IgD-negative memory B cell (primary cell): ENCODE measurements at regions not wholly inside any gene's neighbourhood (a gene's known extent, or its start where the extent isn't known, plus 50 kb on each side); places are given as distances from the start of the nearest gene placed in this dataset.
"Not testable (repeated sequence)": the region's sequence is repeated elsewhere in the genome, so short reads cannot be mapped to it uniquely, and the experiment has no call there.

Source experiments
- H3K27ac Mint-ChIP-seq, 3 donors: one replicate each; pipeline ENCODE4 v1.8.0; 2020 to 2022; ENCODE audit warnings: mild to moderate bottlenecking in 3 of 3, mixed read lengths in 3 of 3, moderate library complexity in 1 of 3
- H3K27me3 Mint-ChIP-seq: one replicate; pipeline ENCODE4 v1.8.0; 2021; ENCODE audit warnings: mixed read lengths
- H3K36me3 Mint-ChIP-seq: one replicate; pipeline ENCODE4 v1.8.0; 2020; ENCODE audit warnings: mild to moderate bottlenecking, mixed read lengths
- H3K4me1 Mint-ChIP-seq, 3 donors: one replicate each; pipeline ENCODE4 v1.8.0; 2020 to 2022; ENCODE audit warnings: mixed read lengths in 3 of 3, mild to moderate bottlenecking in 1 of 3
- H3K4me3 Mint-ChIP-seq, 4 donors: one replicate each; pipeline ENCODE4 v1.8.0; 2020 to 2022; ENCODE audit warnings: mild to moderate bottlenecking in 4 of 4, mixed read lengths in 4 of 4, moderate library complexity in 3 of 4
- H3K9me3 Mint-ChIP-seq, 3 donors: one replicate each; pipeline ENCODE4 v1.8.0; 2020 to 2021; ENCODE audit warnings: mixed read lengths in 3 of 3, mild to moderate bottlenecking in 1 of 3

DNA sequence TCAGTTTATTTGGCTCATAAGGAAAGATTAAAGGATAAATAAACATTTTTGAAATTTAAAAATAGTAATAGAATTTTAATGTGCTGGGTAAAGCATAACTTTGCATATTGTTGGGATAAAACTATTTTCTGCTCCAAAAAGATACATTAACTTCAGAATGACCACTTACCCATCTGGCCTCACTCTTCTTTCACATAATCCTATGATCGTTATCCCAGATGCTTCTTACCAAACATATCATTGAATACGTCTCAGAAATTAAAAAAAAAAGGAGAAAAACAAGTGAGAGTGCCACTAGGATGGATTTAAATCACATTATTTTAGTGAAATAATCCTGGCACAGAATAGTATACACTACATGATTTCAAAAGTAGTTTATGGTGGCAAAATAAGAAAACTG, 677.5 kb upstream of the ZWINT start:
- H3K4me1 Mint-ChIP-seq: no peaks in the 10 kb centered on the region
- H3K4me3 Mint-ChIP-seq: no peak overlapping the region
- no peak overlapping the region for H3K27ac Mint-ChIP-seq
- no peaks in the 10 kb centered on the region for H3K27me3 Mint-ChIP-seq
- peaks cover 0 to 1% (median 1%) of the 10 kb centered on the region in 3 donors for H3K9me3 Mint-ChIP-seq
- H3K36me3 Mint-ChIP-seq: no peaks in the 10 kb centered on the region

DNA sequence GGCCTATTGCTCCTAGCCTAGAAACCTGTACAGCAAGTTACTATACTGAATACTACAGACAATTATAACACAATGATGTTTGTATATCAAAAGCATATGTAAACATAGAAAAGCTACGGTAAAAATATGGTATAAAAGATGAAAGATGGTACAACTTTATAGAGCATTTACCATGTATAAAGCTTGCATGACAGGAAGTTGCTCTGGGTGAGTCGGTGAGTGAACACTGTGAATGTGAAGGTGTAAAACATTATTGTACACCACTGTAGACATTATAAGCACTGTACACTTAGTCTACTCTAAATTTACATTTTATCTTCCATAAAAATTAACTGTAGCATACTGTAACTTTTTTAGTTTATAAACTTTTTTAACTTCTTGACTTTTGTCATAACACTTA, 674.3 kb upstream of the ZWINT start:
- no peaks in the 10 kb centered on the region for H3K4me1 Mint-ChIP-seq
- H3K27ac Mint-ChIP-seq: no peak overlapping the region
- no peak overlapping the region for H3K4me3 Mint-ChIP-seq
- H3K9me3 Mint-ChIP-seq: peaks cover 9 to 15% (median 11%) of the 10 kb centered on the region in 3 donors
- H3K36me3 Mint-ChIP-seq: peaks cover 3% of the 10 kb centered on the region
- H3K27me3 Mint-ChIP-seq: no peaks in the 10 kb centered on the region

DNA sequence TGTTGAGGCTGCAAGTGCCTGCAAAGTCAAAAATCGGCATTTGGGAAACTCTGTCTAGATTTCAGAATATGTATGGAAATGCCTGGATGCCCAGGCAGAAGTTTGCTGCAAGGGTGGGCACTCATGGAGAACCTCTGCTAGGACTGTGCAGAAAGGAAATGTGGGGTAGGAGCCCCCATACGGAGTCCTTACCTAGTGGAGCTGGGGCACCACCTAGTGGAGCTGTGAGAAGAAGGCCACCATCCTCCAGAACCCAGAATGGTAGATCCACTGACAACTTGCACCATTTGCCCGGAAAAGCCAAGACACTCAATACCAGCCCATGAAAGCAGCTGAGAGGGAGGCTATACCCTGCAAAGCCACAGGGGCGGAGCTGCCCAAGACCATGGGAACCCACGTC, 671.2 kb upstream of the ZWINT start:
- H3K36me3 Mint-ChIP-seq, H3K27ac Mint-ChIP-seq, H3K27me3 Mint-ChIP-seq, H3K4me1 Mint-ChIP-seq: not testable (repeated sequence)
- Mint-ChIP-seq H3K4me3 (peak overlapping the region in 1 of 4 donors; percentile 4), H3K9me3 (peaks cover 9 to 15% (median 11%) of the 10 kb centered on the region in 3 donors)

DNA sequence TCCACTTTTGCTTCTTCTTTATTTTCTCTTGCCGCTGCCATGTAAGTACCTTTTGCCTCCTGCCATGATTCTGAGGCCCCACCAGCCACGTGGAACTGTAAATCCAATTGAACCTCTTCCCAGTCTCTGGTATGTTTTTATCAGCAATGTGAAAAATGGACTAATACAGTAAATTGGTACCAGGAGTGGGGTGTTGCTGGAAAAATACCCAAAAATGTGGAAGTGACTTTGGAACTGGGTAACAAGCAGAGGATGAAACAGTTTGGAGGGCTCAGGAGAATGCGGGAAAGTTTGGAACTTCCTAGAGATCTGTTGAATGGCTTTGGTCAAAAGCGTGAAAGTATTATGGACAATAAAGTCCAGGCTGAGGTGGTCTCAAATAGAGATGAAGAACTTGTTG, 670.3 kb upstream of the ZWINT start:
- H3K9me3 Mint-ChIP-seq: peaks cover 8 to 15% (median 10%) of the 10 kb centered on the region in 3 donors
- H3K4me3 Mint-ChIP-seq: no peak overlapping the region
- no peaks in the 10 kb centered on the region for H3K4me1 Mint-ChIP-seq
- H3K27ac Mint-ChIP-seq: no peak overlapping the region
- peaks cover 3% of the 10 kb centered on the region for H3K36me3 Mint-ChIP-seq
- no peaks in the 10 kb centered on the region for H3K27me3 Mint-ChIP-seq

DNA sequence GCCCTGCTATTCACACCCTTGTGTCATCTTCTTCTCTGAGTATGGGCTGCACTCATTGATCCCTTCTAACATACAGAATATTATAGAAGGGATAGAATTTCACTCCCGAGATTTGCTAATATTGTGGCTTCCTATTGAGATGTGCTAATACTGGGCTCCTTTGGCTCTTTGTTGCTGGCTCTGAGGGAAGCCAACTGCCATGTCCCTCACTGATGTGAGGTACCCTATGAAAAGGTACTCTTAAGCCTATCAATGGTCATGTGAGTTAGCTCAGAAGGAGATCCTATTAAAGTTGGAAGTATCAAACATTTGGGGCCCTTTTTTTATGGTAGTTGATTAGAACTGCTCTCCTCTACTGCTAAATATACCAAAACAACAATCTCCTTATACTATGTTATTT, 665.2 kb upstream of the ZWINT start:
- H3K4me1 Mint-ChIP-seq: no peaks in the 10 kb centered on the region
- H3K4me3 Mint-ChIP-seq: no peak overlapping the region
- peaks cover 4 to 8% (median 6%) of the 10 kb centered on the region in 3 donors for H3K9me3 Mint-ChIP-seq
- no peaks in the 10 kb centered on the region for H3K27me3 Mint-ChIP-seq
- peaks cover under 1% of the 10 kb centered on the region for H3K36me3 Mint-ChIP-seq
- no peak overlapping the region for H3K27ac Mint-ChIP-seq

DNA sequence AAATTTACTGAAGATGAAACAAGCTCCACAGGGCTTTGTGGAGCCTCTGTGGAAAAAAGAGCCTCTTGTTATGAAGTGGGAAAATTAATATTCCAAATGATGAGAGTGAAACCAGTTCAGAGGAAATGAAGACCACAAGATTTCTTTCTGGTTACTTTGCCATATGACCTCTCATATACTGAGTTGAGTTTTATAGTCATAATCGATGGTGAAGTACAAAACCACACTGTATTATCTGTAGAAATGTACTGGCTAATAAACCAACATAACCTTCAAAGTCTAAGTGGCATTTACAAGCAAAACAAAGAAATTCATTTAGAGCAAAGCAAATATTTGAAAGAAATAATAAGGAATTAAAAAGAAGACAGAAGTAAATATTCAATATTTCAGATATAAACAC, 662.6 kb upstream of the ZWINT start:
- Mint-ChIP-seq H3K4me3 (no peak overlapping the region), H3K4me1 (no peaks in the 10 kb centered on the region), H3K36me3 (no peaks in the 10 kb centered on the region), H3K27me3 (no peaks in the 10 kb centered on the region), H3K27ac (no peak overlapping the region), H3K9me3 (peaks cover 0 to 4% (median 0%) of the 10 kb centered on the region in 3 donors)

DNA sequence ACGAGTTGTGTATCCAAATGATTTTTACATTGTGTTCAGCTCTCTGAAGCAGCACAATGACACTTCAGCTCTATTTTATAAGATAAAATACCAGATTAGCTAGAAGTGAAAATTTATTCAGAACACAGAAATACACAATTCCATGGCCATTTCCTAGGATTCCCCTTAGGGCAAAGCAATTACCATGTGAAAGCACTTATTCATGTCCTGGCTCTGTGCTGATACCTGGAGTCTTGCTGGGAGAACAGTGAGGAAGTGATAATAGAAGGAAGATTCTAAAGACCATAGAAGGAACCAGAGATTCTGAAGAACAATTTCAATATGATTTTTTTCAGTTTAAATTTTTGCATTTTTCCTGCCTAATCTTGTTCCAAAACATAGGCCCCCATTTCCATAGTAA, 657.4 kb upstream of the ZWINT start:
- H3K9me3 Mint-ChIP-seq: peaks cover 0 to 4% (median 1%) of the 10 kb centered on the region in 3 donors
- H3K27ac Mint-ChIP-seq: no peak overlapping the region
- no peaks in the 10 kb centered on the region for H3K36me3 Mint-ChIP-seq
- no peaks in the 10 kb centered on the region for H3K27me3 Mint-ChIP-seq
- H3K4me1 Mint-ChIP-seq: no peaks in the 10 kb centered on the region
- no peak overlapping the region for H3K4me3 Mint-ChIP-seq

DNA sequence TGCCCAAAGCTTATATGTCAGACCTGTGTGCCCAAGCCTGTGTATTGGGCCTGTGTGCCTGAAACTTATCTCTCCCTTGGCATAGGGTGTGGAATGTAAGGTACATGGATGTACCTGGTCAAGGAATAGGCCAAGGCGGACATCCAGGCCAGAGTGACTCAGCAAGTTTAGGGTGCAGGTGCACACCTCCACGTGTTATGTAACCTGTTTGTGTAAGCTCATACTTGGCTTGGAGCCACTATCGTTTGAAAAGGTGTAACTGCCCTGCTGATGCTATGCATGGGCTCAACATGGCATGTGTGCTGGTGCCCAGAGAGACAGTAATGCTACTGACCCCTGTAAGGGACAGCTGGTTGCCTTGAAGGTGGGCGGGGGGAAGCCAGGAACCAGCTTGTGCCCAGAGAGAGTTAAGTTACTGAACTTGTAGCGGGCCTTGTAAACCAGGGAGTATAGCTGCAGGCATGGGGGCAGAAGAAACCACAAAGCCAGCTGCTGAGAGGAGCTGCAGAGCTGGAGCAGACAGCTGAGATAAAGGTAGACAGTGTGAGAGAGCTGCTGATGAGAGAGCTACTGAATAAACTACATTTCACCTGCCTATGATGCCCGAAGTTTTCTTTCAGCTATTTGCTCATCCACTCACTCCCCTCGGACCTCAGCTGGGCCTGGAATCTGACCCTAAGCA, 656.4 kb upstream of the ZWINT start:
- no peaks in the 10 kb centered on the region for H3K36me3 Mint-ChIP-seq
- H3K9me3 Mint-ChIP-seq: peaks cover 0 to 4% (median 1%) of the 10 kb centered on the region in 3 donors

DNA sequence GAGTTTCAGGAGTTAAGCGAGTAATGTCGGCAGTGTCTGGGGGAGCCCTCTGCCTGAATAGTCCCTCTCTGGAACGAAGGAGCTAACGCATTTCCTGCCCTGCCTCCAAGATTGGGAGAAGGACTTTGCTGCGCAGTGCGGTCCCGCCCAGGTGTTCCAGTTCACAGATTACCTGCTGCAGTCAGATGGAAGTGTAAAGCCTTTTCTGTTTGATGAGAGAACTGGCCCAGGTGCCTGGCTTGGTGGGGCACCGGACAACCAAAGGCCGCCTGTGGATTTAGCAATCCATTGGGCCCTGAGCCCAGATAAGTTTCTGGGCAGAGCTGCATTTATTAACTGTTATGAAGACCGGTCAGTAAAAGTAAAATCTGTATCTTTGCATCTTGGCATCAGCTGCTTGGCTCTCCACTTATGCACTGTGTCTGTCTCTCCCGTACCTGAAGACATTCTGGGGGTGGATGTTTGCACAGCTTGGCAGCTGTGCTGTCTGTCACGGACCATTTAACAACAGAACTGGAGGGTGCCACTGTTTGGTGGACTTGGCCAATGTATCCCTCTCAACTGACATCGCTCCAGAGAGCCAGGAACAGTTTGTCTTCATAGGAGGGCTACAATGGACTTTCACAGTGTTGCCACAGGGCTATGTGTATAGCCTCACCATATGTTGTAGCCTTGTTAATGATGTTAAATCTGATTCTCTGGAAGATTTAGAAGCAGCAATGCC, 654.7 kb upstream of the ZWINT start:
- no peak overlapping the region for H3K27ac Mint-ChIP-seq
- no peak overlapping the region for H3K4me3 Mint-ChIP-seq
- H3K9me3 Mint-ChIP-seq: peaks cover 0 to 4% (median 1%) of the 10 kb centered on the region in 3 donors
- no peaks in the 10 kb centered on the region for H3K36me3 Mint-ChIP-seq
- H3K4me1 Mint-ChIP-seq: no peaks in the 10 kb centered on the region
- H3K27me3 Mint-ChIP-seq: no peaks in the 10 kb centered on the region

More for the DNA sequence above, 656.4 kb upstream of the ZWINT start:
- Mint-ChIP-seq H3K27ac (no peak overlapping the region), H3K4me3 (no peak overlapping the region), H3K4me1 (no peaks in the 10 kb centered on the region), H3K27me3 (no peaks in the 10 kb centered on the region)

DNA sequence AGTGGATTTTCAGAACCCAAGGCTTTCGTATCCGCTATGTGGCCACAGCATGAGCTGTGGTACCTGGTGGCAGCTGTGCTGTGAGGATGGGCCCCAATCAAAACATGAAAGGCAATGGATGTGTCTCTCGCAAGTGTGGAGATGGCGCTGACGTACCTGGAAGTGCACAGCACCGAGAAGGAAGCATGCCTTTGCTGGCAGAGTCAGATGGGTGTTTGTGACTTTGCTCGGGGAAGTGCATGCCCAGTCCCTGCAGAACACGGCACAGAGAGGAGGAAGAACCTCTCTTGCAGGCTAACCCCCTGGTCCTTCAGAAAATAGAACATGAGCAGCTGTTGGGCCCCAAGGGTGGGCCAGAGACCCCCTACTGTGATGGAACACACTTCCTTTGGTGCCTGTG, 654.1 kb upstream of the ZWINT start:
- H3K4me1 Mint-ChIP-seq: no peaks in the 10 kb centered on the region
- H3K9me3 Mint-ChIP-seq: peaks cover 0 to 4% (median 1%) of the 10 kb centered on the region in 3 donors
- peak overlapping the region in 1 of 3 donors; percentile 64 for H3K27ac Mint-ChIP-seq
- H3K4me3 Mint-ChIP-seq: no peak overlapping the region
- H3K27me3 Mint-ChIP-seq: no peaks in the 10 kb centered on the region
- H3K36me3 Mint-ChIP-seq: no peaks in the 10 kb centered on the region

DNA sequence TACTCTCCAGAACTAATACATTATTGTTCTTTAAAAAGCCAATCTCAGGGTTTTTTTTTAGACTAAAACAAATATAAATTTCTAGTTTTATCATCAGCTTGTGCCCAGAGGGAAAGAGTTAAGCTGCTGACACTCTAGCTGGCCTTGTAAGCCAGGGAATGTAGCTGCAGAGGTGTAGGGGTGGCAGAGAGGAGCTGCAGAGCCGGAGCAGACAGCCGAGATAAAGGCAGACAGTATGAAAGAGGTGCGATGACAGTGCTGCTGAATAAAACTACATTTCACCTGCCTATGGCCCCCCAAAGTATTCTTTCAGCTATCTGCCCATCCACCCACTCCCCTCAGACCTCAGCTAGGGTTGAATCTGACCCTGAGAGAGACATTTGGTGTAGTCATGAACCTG, 653.7 kb upstream of the ZWINT start:
- H3K27me3 Mint-ChIP-seq: no peaks in the 10 kb centered on the region
- H3K9me3 Mint-ChIP-seq: peaks cover 0 to 1% (median 0%) of the 10 kb centered on the region in 3 donors
- no peaks in the 10 kb centered on the region for H3K36me3 Mint-ChIP-seq
- H3K27ac Mint-ChIP-seq: peak overlapping the region in 1 of 3 donors; percentile 64
- H3K4me1 Mint-ChIP-seq: no peaks in the 10 kb centered on the region
- H3K4me3 Mint-ChIP-seq: no peak overlapping the region

DNA sequence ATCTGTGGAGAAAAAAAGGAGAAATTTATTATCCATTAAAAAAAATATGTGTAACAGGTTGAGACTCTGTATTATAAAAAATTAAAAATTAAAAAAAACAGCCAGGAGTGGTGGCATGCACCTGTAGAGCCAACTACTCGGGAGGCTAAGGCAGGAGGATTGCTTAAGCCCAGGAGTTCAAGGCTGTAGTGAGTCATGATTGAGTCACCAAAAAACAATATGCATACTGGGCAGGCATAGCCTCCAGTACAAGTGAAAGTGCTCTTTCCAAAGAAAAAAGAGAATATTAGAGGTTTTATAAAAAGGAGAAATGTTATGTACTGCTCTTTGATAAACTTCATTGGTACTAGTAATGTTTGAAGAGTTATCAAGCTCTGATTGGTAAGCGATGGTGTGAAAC, 647.1 kb upstream of the ZWINT start:
- no peak overlapping the region for H3K4me3 Mint-ChIP-seq
- H3K27ac Mint-ChIP-seq: no peak overlapping the region
- no peaks in the 10 kb centered on the region for H3K4me1 Mint-ChIP-seq
- H3K9me3 Mint-ChIP-seq: peaks cover 0 to 2% (median 0%) of the 10 kb centered on the region in 3 donors
- H3K27me3 Mint-ChIP-seq: no peaks in the 10 kb centered on the region
- H3K36me3 Mint-ChIP-seq: no peaks in the 10 kb centered on the region

DNA sequence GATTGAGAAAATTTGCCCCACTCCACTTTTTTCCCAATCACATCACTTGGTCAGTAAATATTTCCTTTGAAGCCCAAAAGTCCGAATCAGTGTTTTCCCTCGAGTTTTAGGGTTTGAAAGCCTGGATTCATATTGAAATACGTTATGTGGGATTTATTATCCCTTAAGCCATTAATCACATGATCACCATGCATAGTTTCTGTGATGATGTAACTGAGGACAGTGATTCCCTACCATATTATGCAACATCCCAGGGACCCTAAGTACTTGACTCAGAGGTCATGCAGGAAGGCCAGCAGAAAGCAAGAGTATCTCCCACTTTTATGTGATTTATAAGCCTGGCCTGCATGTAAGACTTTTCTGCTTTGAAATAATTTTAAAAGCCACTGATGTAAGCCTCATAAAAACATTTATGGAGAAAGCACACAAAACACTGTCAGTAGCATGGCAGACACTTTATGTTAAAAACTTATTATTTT, 630.6 kb upstream of the ZWINT start:
- Mint-ChIP-seq H3K9me3 (peaks cover 0 to 2% (median 0%) of the 10 kb centered on the region in 3 donors), H3K4me1 (no peaks in the 10 kb centered on the region), H3K36me3 (no peaks in the 10 kb centered on the region), H3K27ac (no peak overlapping the region), H3K4me3 (no peak overlapping the region), H3K27me3 (no peaks in the 10 kb centered on the region)

DNA sequence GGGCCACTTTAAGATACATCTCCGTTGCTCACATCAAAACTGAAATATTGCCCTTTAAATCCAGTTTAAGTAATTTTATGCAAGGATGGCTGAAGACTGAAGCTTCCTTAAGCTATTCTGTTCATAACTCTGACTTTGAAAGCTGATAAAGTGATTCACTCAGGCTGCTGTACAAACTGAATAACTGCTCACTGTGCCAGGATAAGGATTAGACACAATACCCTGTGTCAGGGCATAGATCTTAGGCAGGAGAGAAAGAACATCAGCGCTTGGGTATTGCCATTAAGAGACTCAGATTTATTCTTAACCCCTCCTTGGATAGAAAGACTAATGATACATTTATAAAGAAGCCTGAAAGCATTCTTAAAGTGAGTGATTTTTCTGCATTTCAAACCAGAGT, 614.5 kb upstream of the ZWINT start:
- Mint-ChIP-seq H3K27ac (no peak overlapping the region), H3K9me3 (peaks cover 4 to 6% (median 6%) of the 10 kb centered on the region in 3 donors), H3K36me3 (no peaks in the 10 kb centered on the region), H3K4me1 (peaks cover 0 to 2% (median 0%) of the 10 kb centered on the region in 3 donors), H3K4me3 (no peak overlapping the region), H3K27me3 (no peaks in the 10 kb centered on the region)

DNA sequence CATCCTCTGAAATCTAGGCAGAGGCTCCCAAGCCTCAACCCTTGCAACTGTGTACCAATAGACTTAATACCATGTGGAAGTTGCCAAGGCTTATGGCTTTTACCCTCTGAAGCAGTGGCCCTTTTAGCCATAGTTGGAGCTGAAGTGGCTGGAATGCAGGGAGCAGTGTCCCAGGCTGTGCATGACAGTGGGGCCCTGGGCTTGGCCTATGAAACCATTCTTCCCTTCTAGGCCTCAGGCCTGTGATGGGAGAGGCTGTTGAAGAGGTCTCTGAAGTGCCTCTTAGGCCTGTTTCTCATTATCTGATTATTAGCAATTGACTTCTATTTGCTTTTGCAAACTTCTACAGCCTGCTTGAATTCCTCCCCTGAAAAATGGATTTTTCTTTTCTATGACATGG, 612.7 kb upstream of the ZWINT start:
- Mint-ChIP-seq H3K4me1 (peaks cover 0 to 2% (median 0%) of the 10 kb centered on the region in 3 donors), H3K27ac (no peak overlapping the region), H3K27me3 (no peaks in the 10 kb centered on the region), H3K9me3 (peaks cover 4 to 6% (median 6%) of the 10 kb centered on the region in 3 donors), H3K36me3 (no peaks in the 10 kb centered on the region), H3K4me3 (no peak overlapping the region)
